Left ventricle myocardium inferior (tissue), 1 donor: ENCODE measurements at regions not wholly inside any gene's neighbourhood (a gene's known extent, or its start where the extent isn't known, plus 50 kb on each side); places are given as distances from the start of the nearest gene placed in this dataset.

Source experiments
- DNase-seq: peaks from one replicate; pipeline ENCODE4 v3.0.0-alpha.2; 2020
- H3K27ac ChIP-seq: fragments of 200-600 bp; replicated peaks from 2 replicates; pipeline ENCODE4 v1.8.0; 2021
- H3K27me3 ChIP-seq: fragments of 200-600 bp; 2 replicates; pipeline ENCODE4 v1.8.0; 2021; ENCODE audit warnings: low read depth
- H3K36me3 ChIP-seq: fragments of 200-600 bp; 2 replicates; pipeline ENCODE4 v1.8.0; 2021
- H3K4me1 ChIP-seq: fragments of 200-600 bp; 2 replicates; pipeline ENCODE4 v1.8.0; 2021
- H3K4me3 ChIP-seq: fragments of 200-600 bp; 2 replicates; pipeline ENCODE4 v1.8.0; 2021; ENCODE audit warnings: mild to moderate bottlenecking, moderate library complexity
- H3K9me3 ChIP-seq: fragments of 200-600 bp; replicated peaks from 2 replicates; pipeline ENCODE4 v1.8.0; 2021
- intact Hi-C: fragments of 100-400 bp; cut with micrococcal nuclease; formaldehyde crosslinking; loops from one replicate; pipeline ENCODE4 v1.11.0; 2022
- TF ChIP-seq, protein P1 (sequence below): fragments of 200-600 bp; IDR thresholded peaks from 2 replicates; pipeline ENCODE4 v1.8.0; 2021; ENCODE audit warnings: antibody characterized with exemption, mild to moderate bottlenecking, borderline replicate concordance
- donor health status: DM: no; HTN: yes; CAD: no; lungs with severe emphysema.

DNA sequence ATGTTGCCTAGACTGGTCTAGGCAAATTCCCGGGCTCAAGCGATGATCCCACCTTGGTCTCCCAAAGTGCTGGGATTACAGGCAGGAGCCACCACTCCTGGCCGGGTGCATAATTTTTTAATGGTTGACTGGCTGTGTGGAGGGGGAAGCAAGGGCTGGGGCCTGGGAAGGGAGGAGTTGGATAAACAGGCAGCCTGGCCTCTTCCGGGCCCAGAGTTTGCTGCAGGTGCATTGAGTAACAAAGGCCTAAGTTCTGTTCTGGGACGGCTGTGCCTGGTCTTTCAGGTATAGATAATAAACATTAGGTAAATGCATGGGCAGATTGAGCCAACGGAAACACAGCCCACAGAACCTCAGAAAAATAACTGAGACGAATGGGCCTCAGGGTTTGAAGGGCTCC, 191.3 kb upstream of the TBX3 start:
- no peak for DNase-seq
- intact Hi-C loops, result no loop called here
- Histone ChIP-seq H3K27me3 (peaks cover 9% of the 10 kb centered on the region), H3K4me1 (no peaks in the 10 kb centered on the region), H3K4me3 (no peak overlapping the region), H3K27ac (no peak overlapping the region), H3K36me3 (no peaks in the 10 kb centered on the region), H3K9me3 (no peaks in the 10 kb centered on the region)
- TF ChIP-seq, protein P1, sequence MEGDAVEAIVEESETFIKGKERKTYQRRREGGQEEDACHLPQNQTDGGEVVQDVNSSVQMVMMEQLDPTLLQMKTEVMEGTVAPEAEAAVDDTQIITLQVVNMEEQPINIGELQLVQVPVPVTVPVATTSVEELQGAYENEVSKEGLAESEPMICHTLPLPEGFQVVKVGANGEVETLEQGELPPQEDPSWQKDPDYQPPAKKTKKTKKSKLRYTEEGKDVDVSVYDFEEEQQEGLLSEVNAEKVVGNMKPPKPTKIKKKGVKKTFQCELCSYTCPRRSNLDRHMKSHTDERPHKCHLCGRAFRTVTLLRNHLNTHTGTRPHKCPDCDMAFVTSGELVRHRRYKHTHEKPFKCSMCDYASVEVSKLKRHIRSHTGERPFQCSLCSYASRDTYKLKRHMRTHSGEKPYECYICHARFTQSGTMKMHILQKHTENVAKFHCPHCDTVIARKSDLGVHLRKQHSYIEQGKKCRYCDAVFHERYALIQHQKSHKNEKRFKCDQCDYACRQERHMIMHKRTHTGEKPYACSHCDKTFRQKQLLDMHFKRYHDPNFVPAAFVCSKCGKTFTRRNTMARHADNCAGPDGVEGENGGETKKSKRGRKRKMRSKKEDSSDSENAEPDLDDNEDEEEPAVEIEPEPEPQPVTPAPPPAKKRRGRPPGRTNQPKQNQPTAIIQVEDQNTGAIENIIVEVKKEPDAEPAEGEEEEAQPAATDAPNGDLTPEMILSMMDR, result no peak

DNA sequence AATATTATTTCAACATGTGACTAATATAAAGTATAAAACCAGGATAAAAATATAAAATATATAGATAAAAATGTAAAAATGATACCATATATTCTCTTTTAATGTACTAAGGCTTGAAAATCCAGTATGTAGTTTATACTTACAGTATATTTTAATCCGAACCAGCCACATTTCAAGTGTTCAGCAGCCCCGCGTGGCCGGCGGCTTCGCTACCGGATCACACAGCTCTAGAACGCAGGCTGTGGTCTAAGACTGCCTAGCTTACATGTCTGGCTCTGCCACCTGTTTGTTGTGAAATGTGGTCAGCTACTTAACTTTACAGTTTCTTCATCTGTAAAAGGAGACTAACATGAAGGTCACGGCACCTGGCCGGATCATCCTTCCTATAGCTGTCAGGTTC, 189.7 kb upstream of the TBX3 start:
- Histone ChIP-seq H3K27ac (no peak overlapping the region), H3K4me3 (no peak overlapping the region), H3K27me3 (peaks cover 17% of the 10 kb centered on the region), H3K4me1 (no peaks in the 10 kb centered on the region), H3K36me3 (no peaks in the 10 kb centered on the region), H3K9me3 (no peaks in the 10 kb centered on the region)
- intact Hi-C loops, result no loop called here
- no peak for DNase-seq
- TF ChIP-seq, protein P1, result no peak

DNA sequence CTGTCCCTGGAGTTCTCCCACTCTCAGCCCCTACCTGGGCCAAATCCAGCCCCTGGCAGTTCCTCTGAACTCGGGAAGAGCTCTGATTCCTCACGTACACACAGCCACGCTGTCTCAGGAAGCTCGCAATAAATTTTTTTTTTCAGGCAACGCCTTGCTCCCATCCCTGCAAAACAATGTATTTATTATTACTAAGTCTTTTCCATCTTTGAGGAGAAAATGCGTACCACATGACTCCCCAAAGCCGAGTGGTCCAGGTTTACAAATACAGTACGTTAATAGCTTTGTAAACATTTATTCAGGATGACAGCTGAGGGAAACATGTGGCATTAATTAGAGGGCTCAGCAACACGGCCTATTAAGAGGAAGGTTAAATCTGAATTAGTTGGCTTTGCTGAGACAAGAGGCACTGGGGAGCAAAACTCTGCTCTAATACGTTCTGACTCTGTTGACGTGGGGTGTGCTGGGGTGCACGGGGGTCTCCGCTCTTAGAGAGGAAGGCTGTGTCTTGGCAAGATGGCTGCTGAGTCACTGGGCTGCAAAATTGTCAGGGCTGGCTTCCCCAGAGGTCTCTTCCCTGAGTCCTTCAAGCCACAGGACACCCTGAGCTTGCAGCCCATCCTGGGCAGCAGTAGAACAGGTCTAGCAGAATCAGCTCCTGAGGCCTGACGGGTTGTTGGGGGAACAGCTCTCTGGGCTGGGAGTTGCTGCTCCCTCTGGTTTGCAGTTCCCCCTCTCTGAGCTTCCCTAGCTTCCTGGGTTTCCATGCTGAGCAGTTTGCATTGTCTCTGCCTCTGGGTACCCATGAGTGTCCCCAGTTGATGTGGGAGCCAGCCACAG, 185.2 kb upstream of the TBX3 start:
- no peaks in the 10 kb centered on the region for H3K9me3 ChIP-seq
- H3K27me3 ChIP-seq, result peaks cover 42% of the 10 kb centered on the region
- TF ChIP-seq, protein P1, result no peak
- no peaks in the 10 kb centered on the region for H3K4me1 ChIP-seq
- no peak overlapping the region for H3K4me3 ChIP-seq
- no peak for DNase-seq
- intact Hi-C loops, result no loop called here
- no peak overlapping the region for H3K27ac ChIP-seq
- H3K36me3 ChIP-seq, result no peaks in the 10 kb centered on the region

DNA sequence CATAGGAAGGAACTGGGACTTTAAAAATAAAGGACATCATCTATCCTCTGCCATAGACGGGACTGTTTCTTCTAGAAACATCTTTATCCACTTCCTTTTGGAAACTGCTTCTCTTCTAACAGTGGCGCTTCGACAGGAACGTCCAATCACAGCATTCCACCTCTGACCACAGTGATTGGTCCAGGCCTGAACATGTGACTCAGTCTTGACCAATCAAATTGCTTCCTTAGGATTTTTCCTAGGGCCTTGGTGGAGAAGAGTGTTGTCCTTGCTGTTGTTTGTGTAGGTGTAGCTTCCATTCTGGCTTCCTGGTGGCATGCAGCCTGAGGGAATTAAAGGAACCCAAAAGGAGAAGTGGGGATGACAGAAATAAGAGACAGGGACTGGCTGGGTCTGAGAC, 182.4 kb upstream of the TBX3 start:
- TF ChIP-seq, protein P1, result no peak
- no peak overlapping the region for H3K4me3 ChIP-seq
- no peaks in the 10 kb centered on the region for H3K4me1 ChIP-seq
- H3K27me3 ChIP-seq, result peaks cover 59% of the 10 kb centered on the region
- no peak overlapping the region for H3K27ac ChIP-seq
- no peak for DNase-seq
- intact Hi-C loops, result no loop called here
- no peaks in the 10 kb centered on the region for H3K36me3 ChIP-seq
- no peaks in the 10 kb centered on the region for H3K9me3 ChIP-seq

DNA sequence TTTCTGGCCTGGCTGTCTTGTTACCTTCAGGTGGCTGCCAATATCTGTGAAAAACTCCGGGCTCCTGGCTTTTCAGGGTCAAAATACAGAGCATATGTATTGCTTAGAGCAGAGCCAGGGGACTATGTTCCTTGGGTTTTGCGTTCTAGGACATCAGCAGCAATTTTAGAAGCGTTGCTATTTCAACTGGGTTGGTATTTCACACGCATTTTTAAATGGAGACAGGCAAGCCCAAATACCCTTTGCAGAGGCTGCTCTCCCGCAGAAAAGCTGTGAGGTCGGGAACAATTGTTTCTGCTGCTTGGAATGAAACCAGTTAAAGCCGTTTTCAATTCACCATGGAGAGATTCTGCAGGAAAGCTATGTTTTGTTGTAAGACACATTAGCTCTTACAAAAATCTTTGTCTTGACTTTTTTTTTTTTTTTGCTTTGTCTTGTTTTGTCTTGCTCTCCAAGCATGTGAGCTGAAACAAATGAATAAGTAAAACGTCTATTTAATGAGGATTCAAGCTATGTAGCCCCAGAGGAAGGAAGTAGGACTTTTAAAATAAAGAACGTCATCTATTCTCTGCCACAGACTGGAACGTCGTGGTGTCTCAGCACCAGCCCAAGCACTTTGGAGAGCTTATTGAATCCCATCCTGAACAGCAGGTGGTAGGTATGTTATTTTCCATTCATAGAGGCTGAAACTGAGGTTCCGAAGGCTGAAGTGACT, 181.0 kb upstream of the TBX3 start:
- Histone ChIP-seq H3K27me3 (peaks cover 53% of the 10 kb centered on the region), H3K4me3 (no peak overlapping the region), H3K4me1 (no peaks in the 10 kb centered on the region), H3K9me3 (peaks cover 12% of the 10 kb centered on the region), H3K27ac (no peak overlapping the region), H3K36me3 (no peaks in the 10 kb centered on the region)
- no peak for DNase-seq
- TF ChIP-seq, protein P1, result no peak
- intact Hi-C loops, result no loop called here
